ENCODE measurements at regions not wholly inside any gene's neighbourhood (a gene's known extent, or its start where the extent isn't known, plus 50 kb on each side); places are given as distances from the start of the nearest gene placed in this dataset.

- TF ChIP-seq CTCF (IDR thresholded peaks at IDR 0.05 in 4 of 5, conservative IDR thresholded peaks at IDR 0.05 in 1 of 5) (no peak), POLR2A (IDR thresholded peaks at IDR 0.05) (no peak)
These were observed 270.0 kb downstream of the TBL1XR1 start for GRCh38 chr3:176927280-176927679.

Measured in gastrocnemius medialis (tissue), 4 donors.